Body of pancreas (tissue), 4 donors: ENCODE measurements at regions not wholly inside any gene's neighbourhood (a gene's known extent, or its start where the extent isn't known, plus 50 kb on each side); places are given as distances from the start of the nearest gene placed in this dataset.

Experiments
- ATAC-seq: fragments of 150-250 bp; one replicate; pipeline ENCODE4 v1.9.1; 2016
- DNase-seq, 4 donors: peaks; one replicate each; pipeline ENCODE4 v3.0.0-alpha.2; 2019
- H3K27ac ChIP-seq, 4 donors: fragments of 200-600 bp; sonication (generic); 1 replicate in 3 of 4; 2 replicates in 1 of 4; pipeline versions ENCODE4 v1.5.1 to v1.6.1; 2016 to 2019; ENCODE audit warnings: mild to moderate bottlenecking in 1 of 4, mixed read lengths in 1 of 4, moderate library complexity in 1 of 4
- H3K27me3 ChIP-seq, 2 donors: fragments of 200-600 bp; sonication (generic); one replicate each; pipeline ENCODE4 v1.6.0; 2016; ENCODE audit warnings: mild to moderate bottlenecking in 1 of 2
- H3K36me3 ChIP-seq, 2 donors: fragments of 200-600 bp; sonication (generic); replicated peaks in 1 of 2; 2 replicates each; pipeline ENCODE4 v1.5.1; 2016; ENCODE audit warnings: low read depth in 2 of 2; ENCODE audit not compliant: insufficient read depth in 1 of 2
- H3K4me1 ChIP-seq: fragments of 200-600 bp; sonication (generic); one replicate; pipeline ENCODE4 v1.6.0; 2016
- H3K4me3 ChIP-seq, 2 donors: fragments of 200-600 bp; sonication (generic); 1 replicate in 1 of 2; 2 replicates in 1 of 2; pipeline ENCODE4 v1.5.1; 2016 to 2019
- H3K9me3 ChIP-seq, 3 donors: fragments of 200-600 bp; sonication (generic); 1 replicate in 2 of 3; 2 replicates in 1 of 3; pipeline ENCODE4 v1.5.1; 2016
- POLR2A ChIP-seq, 3 donors: fragments of 450-650 bp; IDR thresholded peaks; one replicate each; pipeline ENCODE4 v1.6.1; 2016; ENCODE audit warnings: antibody characterized with exemption in 3 of 3, mild to moderate bottlenecking in 2 of 3
- WGBS, 2 donors: methylation state at CpG; one replicate each; pipeline ENCODE4 v1.1.5; 2017; 5-methylcytosine and 5-hydroxymethylcytosine counted together
- intact Hi-C: fragments of 100-400 bp; cut with DNase I; formaldehyde crosslinking; loops from one replicate; pipeline ENCODE4 v1.15.1; 2023
- TF ChIP-seq, protein P1 (sequence below), 7 experiments: fragments of 450-650 bp in 4 of 7; fragments of 200-600 bp in 3 of 7; sonication (generic) in 3 of 7; IDR thresholded peaks; one replicate each; pipeline ENCODE4 v1.5.1; 2016 to 2019; ENCODE audit warnings: antibody characterized with exemption in 7 of 7

DNA sequence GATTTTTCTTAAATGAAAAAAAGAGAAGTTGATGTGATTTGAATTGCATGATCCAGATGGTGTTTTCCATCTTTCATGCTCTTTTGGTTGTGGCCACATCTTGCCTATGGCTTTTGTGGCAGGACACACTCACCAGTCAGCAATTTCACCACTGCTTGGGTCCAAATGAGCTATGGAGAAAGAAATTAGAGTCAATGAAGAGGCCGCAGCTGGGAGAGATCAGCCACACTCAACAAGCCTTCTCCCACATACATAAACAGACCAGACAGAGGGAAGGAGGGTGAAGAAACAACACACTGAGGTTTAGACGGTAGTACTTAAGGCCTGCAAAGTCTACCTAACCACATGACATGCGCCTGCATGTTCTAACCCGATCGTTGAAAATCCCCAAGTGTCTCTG, 110.7 kb upstream of the CDIN1 start:
- Histone ChIP-seq H3K9me3 (no peaks in the 10 kb centered on the region), H3K4me1 (no peaks in the 10 kb centered on the region), H3K27me3 (no peaks in the 10 kb centered on the region), H3K27ac (no peak overlapping the region), H3K4me3 (no peak overlapping the region), H3K36me3 (no peaks in the 10 kb centered on the region)
- no peak for DNase-seq
- no peak for ATAC-seq
- no peak for TF ChIP-seq POLR2A (IDR thresholded peaks at IDR 0.05)
- TF ChIP-seq, protein P1, sequence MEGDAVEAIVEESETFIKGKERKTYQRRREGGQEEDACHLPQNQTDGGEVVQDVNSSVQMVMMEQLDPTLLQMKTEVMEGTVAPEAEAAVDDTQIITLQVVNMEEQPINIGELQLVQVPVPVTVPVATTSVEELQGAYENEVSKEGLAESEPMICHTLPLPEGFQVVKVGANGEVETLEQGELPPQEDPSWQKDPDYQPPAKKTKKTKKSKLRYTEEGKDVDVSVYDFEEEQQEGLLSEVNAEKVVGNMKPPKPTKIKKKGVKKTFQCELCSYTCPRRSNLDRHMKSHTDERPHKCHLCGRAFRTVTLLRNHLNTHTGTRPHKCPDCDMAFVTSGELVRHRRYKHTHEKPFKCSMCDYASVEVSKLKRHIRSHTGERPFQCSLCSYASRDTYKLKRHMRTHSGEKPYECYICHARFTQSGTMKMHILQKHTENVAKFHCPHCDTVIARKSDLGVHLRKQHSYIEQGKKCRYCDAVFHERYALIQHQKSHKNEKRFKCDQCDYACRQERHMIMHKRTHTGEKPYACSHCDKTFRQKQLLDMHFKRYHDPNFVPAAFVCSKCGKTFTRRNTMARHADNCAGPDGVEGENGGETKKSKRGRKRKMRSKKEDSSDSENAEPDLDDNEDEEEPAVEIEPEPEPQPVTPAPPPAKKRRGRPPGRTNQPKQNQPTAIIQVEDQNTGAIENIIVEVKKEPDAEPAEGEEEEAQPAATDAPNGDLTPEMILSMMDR (IDR thresholded peaks at IDR 0.05): no peak
- intact Hi-C loops: no loop called here
- WGBS, 2 donors: 78 to 84% methylated on average over 5 of the region's 5 CpGs

DNA sequence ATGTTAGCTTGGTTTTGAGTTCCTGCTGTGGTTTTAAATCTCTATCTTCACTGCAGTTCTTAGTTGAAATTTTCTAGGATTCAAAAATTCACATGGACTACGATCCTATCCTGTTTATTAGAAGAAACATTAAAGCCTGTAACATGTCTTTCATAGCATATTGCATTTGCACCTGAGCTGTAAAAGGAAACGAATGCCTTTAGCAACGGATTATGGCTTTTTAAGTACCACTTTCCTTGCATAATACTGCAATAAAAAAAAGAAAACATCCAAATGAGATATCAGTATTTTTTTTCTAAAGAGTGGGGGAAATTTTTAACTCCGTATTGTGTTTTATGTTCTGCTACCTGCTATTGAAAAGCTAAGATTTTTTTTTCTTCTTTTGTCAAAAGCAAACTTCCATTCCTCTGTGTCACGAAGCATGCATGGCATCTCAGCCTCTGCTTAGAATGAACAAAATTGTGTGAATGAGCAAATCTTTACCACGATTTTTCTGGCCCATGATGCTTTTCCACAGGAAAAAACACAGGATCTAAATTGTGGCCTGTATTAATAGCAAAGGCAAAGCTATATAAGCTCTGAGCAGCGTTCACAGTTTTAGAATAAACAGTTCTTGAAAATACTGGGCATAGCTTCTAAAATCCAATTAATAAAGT, 110.0 kb upstream of the CDIN1 start:
- ATAC-seq (no peak), DNase-seq (no peak)
- intact Hi-C loops: no loop called here
- 50 to 52% methylated on average over 7 of the region's 7 CpGs for WGBS, 2 donors
- H3K4me1 ChIP-seq: no peaks in the 10 kb centered on the region
- no peaks in the 10 kb centered on the region for H3K9me3 ChIP-seq
- no peak overlapping the region for H3K4me3 ChIP-seq
- no peaks in the 10 kb centered on the region for H3K27me3 ChIP-seq
- H3K27ac ChIP-seq: no peak overlapping the region
- TF ChIP-seq POLR2A (IDR thresholded peaks at IDR 0.05): no peak
- TF ChIP-seq, protein P1 (IDR thresholded peaks at IDR 0.05): no peak
- no peaks in the 10 kb centered on the region for H3K36me3 ChIP-seq

DNA sequence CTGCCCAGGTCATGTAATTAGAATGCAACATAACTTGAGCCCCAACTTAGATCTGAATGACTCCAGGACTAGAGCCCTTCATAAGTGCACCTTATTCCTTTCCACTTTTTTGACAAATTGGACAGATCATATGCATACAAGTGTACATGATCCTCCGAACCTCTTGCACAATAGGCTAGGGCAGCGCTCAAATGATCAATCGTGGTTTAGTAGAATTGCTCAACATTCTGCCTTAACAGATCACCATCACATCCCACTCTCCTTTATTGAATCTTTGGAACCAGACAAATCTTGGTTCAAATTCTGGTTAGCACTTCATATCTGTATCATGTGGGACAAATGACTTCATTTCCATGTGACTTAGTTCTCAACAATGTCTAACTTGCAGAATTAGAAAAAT, 106.8 kb upstream of the CDIN1 start:
- intact Hi-C loops: no loop called here
- no peak for DNase-seq
- 72 to 79% methylated on average over 3 of the region's 3 CpGs for WGBS, 2 donors
- no peaks in the 10 kb centered on the region for H3K36me3 ChIP-seq
- no peaks in the 10 kb centered on the region for H3K9me3 ChIP-seq
- H3K4me3 ChIP-seq: no peak overlapping the region
- no peaks in the 10 kb centered on the region for H3K27me3 ChIP-seq
- TF ChIP-seq, protein P1 (IDR thresholded peaks at IDR 0.05): no peak
- no peak for TF ChIP-seq POLR2A (IDR thresholded peaks at IDR 0.05)
- no peak overlapping the region for H3K27ac ChIP-seq
- no peak for ATAC-seq
- H3K4me1 ChIP-seq: no peaks in the 10 kb centered on the region

DNA sequence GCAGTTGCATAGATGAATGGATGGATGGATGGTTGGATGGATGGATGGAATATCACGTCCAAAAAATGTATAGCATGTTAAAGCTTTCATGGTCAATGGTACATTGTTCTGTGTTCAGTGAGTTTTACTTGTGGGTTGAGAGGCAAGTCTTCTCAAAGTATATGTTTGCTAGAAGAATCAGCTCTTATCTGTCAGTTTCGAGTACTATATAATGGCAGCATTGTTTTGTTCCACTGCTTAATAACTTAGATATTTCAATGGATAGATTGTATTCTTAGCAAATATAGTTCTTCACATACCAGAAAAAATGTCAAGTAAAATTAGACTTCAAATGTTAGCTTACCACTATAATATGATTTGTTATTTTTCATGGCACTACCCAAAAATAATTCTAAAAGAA, 100.9 kb upstream of the CDIN1 start:
- Histone ChIP-seq H3K4me3 (no peak overlapping the region), H3K27ac (no peak overlapping the region), H3K27me3 (no peaks in the 10 kb centered on the region), H3K4me1 (no peaks in the 10 kb centered on the region), H3K9me3 (no peaks in the 10 kb centered on the region), H3K36me3 (no peaks in the 10 kb centered on the region)
- ATAC-seq (no peak), DNase-seq (no peak)
- intact Hi-C loops: no loop called here
- no peak for TF ChIP-seq POLR2A (IDR thresholded peaks at IDR 0.05)
- TF ChIP-seq, protein P1 (IDR thresholded peaks at IDR 0.05): no peak
- WGBS, 2 donors: 39 to 50% methylated on average over 2 of the region's 2 CpGs

DNA sequence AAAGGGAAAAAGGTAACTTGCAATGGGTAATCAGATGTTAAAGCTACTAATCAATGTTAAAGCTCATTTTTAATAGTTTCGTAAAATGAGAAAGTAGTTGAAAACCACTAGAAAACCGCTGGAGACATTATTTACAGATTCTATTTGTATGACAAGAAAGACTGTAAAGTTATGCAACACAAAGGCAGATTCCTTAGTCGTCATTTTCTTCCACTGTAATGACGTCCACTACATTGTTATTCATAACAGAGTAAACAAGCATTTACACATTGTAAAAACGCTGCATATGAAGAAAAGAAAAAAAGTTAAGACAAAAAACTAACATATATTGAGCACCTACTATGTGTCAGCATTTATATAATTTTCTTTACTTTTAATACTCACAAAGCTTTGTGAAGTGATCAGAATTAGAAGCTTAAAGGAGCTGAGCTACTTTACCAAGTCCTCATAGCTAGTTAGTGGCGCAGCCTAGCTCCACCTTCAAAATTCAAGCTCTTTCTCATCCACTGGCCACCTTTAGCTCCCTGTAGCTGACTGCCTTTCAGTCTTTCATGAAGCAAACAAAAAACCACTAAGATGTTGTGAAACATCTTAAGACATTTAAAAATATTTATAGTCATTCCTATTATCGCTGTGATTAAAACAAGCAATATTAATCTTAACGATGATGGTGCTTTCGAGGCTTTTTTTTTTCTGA, 100.1 kb upstream of the CDIN1 start:
- ATAC-seq (no peak), DNase-seq (no peak)
- Histone ChIP-seq H3K4me3 (no peak overlapping the region), H3K36me3 (no peaks in the 10 kb centered on the region), H3K9me3 (no peaks in the 10 kb centered on the region), H3K4me1 (no peaks in the 10 kb centered on the region), H3K27ac (no peak overlapping the region), H3K27me3 (no peaks in the 10 kb centered on the region)
- TF ChIP-seq POLR2A (IDR thresholded peaks at IDR 0.05): no peak
- TF ChIP-seq, protein P1 (IDR thresholded peaks at IDR 0.05): no peak
- intact Hi-C loops: no loop called here
- 60 to 67% methylated on average over 9 of the region's 9 CpGs for WGBS, 2 donors
